ENCODE measurements at regions not wholly inside any gene's neighbourhood (a gene's known extent, or its start where the extent isn't known, plus 50 kb on each side); places are given as distances from the start of the nearest gene placed in this dataset.

GRCh38 chr5:152465140-152465539 is 60.1 kb upstream of the NMUR2 start:
- TF ChIP-seq CTCF (conservative IDR thresholded peaks at IDR 0.05): no peak
- no peak for TF ChIP-seq ZFX (IDR thresholded peaks at IDR 0.05)

Measured in C4-2B (cell line).